ENCODE measurements at regions not wholly inside any gene's neighbourhood (a gene's known extent, or its start where the extent isn't known, plus 50 kb on each side); places are given as distances from the start of the nearest gene placed in this dataset.

DNA sequence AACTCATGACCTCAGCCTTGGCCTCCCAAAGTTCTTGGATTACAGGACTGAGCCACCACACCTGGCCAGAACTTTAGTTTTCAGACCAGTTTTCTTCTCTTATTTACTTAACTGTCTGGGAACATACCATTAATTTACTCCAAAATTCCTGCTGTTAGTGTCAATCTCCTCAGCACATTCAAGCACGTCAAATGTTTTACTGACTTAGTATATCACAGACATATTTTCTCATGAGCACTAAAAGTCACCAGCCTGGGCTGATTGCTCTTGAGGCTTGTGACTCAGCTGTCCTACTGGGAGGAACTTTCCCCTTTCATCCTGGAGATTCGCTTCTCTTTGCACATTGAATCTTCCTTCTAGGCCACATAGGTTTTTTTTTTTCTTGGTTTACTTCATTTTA, 109.6 kb downstream of the PCDH18 start:
- TF ChIP-seq, protein P1, sequence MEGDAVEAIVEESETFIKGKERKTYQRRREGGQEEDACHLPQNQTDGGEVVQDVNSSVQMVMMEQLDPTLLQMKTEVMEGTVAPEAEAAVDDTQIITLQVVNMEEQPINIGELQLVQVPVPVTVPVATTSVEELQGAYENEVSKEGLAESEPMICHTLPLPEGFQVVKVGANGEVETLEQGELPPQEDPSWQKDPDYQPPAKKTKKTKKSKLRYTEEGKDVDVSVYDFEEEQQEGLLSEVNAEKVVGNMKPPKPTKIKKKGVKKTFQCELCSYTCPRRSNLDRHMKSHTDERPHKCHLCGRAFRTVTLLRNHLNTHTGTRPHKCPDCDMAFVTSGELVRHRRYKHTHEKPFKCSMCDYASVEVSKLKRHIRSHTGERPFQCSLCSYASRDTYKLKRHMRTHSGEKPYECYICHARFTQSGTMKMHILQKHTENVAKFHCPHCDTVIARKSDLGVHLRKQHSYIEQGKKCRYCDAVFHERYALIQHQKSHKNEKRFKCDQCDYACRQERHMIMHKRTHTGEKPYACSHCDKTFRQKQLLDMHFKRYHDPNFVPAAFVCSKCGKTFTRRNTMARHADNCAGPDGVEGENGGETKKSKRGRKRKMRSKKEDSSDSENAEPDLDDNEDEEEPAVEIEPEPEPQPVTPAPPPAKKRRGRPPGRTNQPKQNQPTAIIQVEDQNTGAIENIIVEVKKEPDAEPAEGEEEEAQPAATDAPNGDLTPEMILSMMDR (IDR thresholded peaks at IDR 0.05) = no peak
- no peak for TF ChIP-seq TCF7L2 (IDR thresholded peaks at IDR 0.05; ENCODE audit: low read depth, low read length)

Data from Panc1 (cell line).